Fibroblast of mammary gland (primary cell): ENCODE measurements at regions not wholly inside any gene's neighbourhood (a gene's known extent, or its start where the extent isn't known, plus 50 kb on each side); places are given as distances from the start of the nearest gene placed in this dataset.

Source experiments
- DNase-seq: peaks from one replicate; pipeline ENCODE4 v3.0.0-alpha.2; 2010; ENCODE audit warnings: low read depth
- H3K4me3 ChIP-seq: 2 replicates; pipeline ENCODE4 v1.5.1; 2011; ENCODE audit warnings: low read depth, mild to moderate bottlenecking, low read length, moderate library complexity; ENCODE audit not compliant: control insufficient read depth
- TF ChIP-seq, protein P1 (sequence below): conservative IDR thresholded peaks from 2 replicates; pipeline ENCODE4 v1.5.1; 2011; ENCODE audit warnings: low read depth, low read length, inconsistent platforms; ENCODE audit not compliant: control insufficient read depth, insufficient read depth

GRCh38 chr2:101569886-101570520, 95.1 kb upstream of the RFX8 start:
- TF ChIP-seq, protein P1, sequence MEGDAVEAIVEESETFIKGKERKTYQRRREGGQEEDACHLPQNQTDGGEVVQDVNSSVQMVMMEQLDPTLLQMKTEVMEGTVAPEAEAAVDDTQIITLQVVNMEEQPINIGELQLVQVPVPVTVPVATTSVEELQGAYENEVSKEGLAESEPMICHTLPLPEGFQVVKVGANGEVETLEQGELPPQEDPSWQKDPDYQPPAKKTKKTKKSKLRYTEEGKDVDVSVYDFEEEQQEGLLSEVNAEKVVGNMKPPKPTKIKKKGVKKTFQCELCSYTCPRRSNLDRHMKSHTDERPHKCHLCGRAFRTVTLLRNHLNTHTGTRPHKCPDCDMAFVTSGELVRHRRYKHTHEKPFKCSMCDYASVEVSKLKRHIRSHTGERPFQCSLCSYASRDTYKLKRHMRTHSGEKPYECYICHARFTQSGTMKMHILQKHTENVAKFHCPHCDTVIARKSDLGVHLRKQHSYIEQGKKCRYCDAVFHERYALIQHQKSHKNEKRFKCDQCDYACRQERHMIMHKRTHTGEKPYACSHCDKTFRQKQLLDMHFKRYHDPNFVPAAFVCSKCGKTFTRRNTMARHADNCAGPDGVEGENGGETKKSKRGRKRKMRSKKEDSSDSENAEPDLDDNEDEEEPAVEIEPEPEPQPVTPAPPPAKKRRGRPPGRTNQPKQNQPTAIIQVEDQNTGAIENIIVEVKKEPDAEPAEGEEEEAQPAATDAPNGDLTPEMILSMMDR = no peak
- no peak overlapping the region for H3K4me3 ChIP-seq
- DNase-seq = no peak

DNA sequence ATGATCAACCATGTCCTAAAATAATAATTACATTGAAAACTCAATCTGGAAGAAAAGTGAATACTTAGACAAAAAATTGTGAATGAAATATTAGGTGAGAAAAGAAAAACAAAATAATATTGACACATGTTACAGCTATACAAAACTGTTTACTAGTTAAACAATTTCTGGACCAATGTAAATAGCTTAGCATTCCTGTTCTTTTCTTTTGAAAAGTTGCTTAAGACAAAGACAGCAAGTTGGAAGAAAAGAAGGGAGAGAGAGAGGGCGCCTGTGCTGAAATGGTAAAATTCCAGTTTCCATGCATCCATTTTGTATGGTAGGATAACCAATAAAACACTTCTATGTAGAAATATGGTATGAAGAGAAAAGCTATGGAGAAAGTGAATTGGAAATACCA, 94.1 kb upstream of the RFX8 start:
- TF ChIP-seq, protein P1 = no peak
- DNase-seq = no peak
- no peak overlapping the region for H3K4me3 ChIP-seq

GRCh38 chr2:101566632-101567228, 91.8 kb upstream of the RFX8 start:
- TF ChIP-seq, protein P1 = no peak
- no peak for DNase-seq
- H3K4me3 ChIP-seq = no peak overlapping the region

- TF ChIP-seq, protein P1 = no peak
- H3K4me3 ChIP-seq = no peak overlapping the region
- DNase-seq = no peak
These were observed 88.9 kb upstream of the RFX8 start for GRCh38 chr2:101563849-101564248.

- TF ChIP-seq, protein P1 = no peak
- H3K4me3 ChIP-seq = no peak overlapping the region
- no peak for DNase-seq
These were observed 85.9 kb upstream of the RFX8 start for GRCh38 chr2:101560780-101561315.

DNA sequence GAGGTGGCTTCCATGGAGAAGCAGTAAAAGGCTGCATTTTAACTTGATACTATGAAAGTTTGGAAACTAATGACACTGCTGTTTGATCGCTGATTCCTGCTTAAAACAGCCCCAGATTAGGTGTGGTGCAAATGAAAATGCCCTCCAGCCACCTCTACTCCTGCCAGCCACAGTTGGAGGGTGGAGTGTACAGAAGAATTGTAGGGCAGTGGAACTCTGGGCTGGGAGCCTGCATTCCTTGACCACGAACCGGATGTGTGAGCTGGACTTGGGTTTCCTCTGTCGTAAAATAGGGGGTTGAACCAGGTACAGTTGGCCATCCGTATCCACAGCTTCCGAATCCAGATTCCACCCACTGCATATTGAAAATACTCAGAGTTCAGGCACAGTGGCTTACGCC, 84.6 kb upstream of the RFX8 start:
- DNase-seq = no peak
- no peak overlapping the region for H3K4me3 ChIP-seq
- TF ChIP-seq, protein P1 = no peak
